Fibroblast of skin of abdomen (primary cell): ENCODE measurements at regions not wholly inside any gene's neighbourhood (a gene's known extent, or its start where the extent isn't known, plus 50 kb on each side); places are given as distances from the start of the nearest gene placed in this dataset.
"Not testable (repeated sequence)": the region's sequence is repeated elsewhere in the genome, so short reads cannot be mapped to it uniquely, and the experiment has no call there.

Experiments used
- DNase-seq: peaks from one replicate; pipeline ENCODE4 v3.0.0-alpha.2; 2013

DNA sequence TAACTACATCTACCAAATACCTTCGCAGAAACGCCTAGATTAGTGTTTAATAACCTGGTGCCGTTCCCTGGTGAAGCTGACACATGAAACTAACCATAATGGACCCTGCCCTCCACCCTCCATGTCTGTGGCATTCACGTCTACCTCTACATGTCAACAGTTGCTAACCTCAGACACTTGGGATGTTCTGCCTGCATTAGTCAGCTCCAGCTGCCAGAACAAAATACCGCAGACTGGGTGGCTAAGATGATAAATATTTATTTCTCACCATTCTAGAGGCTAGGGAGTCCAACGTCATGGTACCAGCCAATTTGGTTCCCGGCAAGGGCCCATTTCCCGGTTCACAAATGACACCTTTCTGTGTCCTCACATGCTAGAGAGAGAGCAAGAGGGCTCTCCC is 118.5 kb upstream of the CHST15 start:
- no peak for DNase-seq

- no peak for DNase-seq
Measured at GRCh38 chr10:124210263-124210662, 116.9 kb upstream of the CHST15 start.

DNA sequence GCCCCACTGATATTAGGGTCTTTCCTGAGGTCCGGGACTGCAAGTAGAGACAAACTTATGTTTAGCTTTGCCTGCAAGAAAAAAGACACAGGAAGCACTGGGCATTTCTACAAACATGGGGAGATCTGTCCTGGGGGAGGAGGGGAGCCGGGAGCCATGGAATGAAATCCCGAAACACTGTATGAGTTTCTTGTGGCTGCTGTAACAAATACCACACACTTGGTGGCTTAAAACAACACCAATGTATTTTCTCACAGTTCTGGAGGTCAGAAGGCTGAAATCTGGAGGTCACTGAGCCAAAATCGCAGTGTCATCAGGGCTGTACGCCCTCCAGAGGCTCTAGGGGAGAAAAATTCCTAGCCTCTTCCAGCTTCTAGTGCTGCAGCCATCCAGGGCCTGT is 114.0 kb upstream of the CHST15 start:
- DNase-seq, result no peak

DNA sequence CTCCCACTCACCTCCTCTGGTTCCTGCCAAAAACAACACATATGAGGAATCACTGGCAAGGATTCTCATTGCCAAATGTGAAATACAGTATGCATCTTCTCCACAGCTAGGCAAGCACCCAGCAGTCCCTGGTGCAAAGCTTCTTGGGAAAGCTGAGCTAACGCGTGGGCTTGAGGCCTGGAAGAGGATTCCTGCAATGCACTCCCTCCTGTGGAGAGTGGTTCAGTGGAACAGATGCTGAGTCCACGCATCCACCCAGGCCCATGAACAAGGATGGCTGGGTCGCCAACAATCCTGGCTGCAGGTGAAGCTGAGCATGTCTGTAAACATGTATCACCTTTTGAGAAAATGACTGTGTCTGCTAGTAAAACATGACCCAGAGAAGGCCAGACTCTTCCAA is 113.2 kb upstream of the CHST15 start:
- no peak for DNase-seq

GRCh38 chr10:124205432-124205831 is 112.0 kb upstream of the CHST15 start:
- DNase-seq, result no peak

GRCh38 chr10:124204726-124205125 is 111.3 kb upstream of the CHST15 start:
- DNase-seq, result no peak

DNA sequence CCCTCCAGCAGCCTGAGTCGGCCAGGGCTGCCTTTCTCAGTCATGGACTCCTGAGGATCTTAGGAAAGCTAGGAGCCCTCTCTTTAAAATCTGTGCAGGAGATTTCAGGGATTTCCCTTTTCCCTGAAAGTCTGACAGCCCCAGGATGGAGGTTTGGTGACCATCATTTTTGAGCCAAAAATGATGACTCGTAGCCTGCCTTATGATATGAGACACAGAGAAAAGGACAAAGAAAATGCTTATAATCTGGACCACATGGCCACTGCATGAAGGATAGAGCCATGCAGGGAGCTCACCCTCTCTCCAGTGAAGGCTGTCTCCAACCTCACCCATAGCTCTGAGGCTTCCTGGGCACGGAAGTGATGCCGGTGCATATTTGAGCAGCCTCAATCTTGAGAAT is 106.6 kb upstream of the CHST15 start:
- DNase-seq, result peak; percentile 29

- DNase-seq, result no peak
Measured at GRCh38 chr10:124198871-124199270, 105.5 kb upstream of the CHST15 start.

DNA sequence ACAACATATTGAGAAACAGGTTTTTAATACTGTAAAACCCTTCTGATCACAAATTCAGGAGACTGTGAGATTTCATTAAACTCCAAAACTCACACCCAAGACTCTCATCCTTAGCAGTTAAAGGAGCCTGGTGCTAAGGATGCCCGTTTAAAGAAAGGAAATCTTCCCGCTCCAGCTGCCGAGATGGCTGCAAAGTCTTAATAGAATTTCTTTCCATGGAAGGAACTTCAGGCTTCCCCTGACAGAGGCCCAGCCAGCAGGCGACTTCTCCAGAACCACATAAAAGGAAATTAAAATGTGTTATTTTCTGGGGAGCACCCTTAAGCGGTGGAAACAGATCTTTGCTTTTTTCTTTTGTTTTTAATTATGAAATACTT is 104.7 kb upstream of the CHST15 start:
- no peak for DNase-seq

DNA sequence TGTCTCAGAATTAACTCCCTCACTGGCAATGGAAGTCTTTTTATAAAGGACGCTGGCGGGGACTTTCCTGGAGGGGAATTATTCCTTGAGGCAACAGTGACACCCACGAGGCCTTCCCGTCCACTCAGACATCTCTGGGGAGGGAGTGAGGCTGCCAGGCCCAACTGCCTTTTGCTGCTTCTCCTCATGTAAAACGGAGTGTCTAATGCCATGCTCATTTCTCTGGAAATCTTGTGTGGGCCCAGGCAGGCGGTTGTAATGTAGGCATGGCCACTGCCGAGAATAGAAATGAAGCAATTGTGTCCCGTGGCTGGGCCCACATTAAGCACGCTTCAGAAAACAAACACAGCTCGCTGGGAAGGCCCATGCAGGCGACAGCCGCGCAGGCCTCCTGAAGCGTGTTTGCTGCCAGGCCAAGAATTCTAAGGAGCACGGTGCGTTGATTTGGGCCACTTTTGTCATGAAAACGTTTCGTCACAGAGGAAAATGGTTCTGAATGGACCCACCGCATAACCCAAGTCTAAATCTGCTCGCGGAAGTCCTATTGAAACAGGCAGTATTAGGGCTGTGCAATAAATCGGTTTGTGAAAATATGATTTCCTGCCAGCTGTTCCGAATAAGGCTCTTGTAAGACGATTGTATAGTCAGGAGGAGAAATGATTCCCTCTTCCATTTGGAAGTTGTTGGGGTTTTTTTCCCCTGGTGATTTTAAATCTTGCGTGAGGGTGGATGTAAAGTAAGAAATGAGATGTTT is 104.2 kb upstream of the CHST15 start:
- DNase-seq, result no peak

GRCh38 chr10:124196659-124197058 is 103.3 kb upstream of the CHST15 start:
- no peak for DNase-seq

DNA sequence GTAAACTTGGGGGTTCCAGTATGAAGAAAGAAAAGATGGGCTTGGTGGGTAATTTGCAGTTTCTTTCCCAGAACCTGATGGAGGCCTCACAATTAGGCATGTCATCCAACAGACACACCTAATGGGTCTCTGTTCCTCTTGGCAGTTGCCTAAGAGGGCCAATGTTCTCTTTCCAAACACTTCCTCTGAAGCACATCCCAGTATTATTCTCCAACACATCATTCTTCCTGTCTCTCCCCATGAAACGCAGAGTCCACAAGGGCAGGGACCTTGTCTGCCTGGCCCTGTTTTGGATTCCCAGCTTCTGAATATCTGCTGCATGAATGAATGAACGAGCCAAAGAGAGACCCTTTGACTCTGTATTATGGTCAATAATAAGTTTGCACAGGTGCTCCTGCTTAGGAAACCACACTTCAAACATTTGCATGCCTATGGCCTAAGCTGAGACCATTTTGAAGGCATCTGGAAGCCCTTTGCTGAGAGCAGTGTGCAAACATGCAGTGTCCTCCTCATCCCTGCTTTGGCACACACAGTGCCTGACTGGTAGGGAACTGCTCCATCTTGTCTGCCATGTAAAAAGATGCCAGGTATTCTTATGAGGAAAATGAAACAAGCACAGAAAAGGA is 100.9 kb upstream of the CHST15 start:
- DNase-seq, result no peak

DNA sequence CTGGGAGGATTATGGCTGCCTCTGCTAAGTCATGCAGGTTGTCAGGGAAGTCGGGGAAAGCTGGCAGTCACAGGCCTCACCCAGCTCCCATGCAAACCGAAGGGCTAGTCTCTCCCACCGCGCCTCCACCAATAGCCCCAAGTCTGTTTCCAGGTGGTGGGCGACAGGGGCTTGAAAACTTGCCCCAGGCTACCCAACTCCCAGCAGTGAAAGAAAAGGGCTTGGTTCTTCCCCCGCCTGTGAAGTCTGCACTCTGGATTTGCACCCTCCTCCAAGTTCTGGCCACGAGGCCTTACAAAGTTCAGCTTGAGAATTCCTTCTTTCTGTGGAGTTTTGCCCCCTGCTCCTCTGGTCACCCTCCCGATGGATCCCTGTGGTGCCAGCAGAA is 99.9 kb upstream of the CHST15 start:
- no peak for DNase-seq

DNA sequence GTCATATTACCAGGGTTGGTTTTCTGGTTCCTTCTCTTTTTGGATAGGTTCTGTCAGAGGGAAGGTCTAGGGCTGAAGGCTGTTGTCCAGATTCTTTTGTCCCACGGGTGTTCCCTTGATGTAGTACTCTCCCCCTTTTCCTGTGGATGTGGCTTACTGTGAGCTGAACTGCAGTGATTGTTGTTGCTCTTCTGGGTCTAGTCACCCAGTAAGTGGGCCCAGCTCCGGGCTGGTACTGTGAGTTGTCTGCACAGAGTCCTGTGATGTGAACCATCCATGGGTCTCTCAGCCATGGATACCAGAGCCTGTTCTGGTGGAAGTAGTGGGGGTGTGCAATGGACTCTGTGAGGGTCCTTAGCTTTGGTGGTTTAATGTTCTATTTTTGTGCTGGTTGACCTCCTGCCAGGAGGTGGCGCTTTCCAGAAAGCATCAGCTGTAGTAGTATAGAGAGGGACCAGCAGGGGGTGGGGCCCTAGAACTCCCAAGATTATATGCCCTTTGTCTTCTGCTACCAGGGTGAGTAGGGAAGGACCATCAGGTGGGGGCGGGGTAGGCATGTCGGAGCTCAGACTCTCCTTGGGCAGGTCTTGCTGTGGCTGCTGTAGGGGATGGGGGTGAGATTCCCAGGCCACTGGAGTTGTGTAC is 99.4 kb upstream of the CHST15 start:
- DNase-seq, result not testable (repeated sequence)

DNA sequence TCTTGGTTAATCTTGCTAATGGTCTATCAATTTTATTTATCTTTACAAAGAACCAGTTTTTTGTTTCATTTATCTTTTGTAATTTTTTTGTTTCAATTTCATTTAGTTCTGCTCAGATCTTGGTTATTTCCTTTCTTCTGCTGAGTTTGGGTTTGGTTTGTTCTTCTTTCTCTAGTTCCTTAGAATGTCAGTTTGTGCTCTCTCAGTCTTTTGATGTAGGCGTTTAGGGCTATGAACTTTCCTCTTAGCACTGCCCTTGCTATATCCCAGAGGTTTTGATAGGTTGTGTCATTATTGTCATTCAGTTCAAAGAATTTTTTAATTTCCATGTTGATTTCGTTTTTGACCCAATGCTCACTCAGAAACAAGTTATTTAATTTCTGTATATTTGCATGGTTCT is 97.1 kb upstream of the CHST15 start:
- not testable (repeated sequence) for DNase-seq

GRCh38 chr10:124186956-124187355 is 93.6 kb upstream of the CHST15 start:
- no peak for DNase-seq

- no peak for DNase-seq
Measured at GRCh38 chr10:124185084-124185483, 91.7 kb upstream of the CHST15 start.

- no peak for DNase-seq
Measured at GRCh38 chr10:124184208-124184830, 90.9 kb upstream of the CHST15 start.

- DNase-seq, result no peak
Measured at GRCh38 chr10:124183617-124184016, 90.2 kb upstream of the CHST15 start.

DNA sequence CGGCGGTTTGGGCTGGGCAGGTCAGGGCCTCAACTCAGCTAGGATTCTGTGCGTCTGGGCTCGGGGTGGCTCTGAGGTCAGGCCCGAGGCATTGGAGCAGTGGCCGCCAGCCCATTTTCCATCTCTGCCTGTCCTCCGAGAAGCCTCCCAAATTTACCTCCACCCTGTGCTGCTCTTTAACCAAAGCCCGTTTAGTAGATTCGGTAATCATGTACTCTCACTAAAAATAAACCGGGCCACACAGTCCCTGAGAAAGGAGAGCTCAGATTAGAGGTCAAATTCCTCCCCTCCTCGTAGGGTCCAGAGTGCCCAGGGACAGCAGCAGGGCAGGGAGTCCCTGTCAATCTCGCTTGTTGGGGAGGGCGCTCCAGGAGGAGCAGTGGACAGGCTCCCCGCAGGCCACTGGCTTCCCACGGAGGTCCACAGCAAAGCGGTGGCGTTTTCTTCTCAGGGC is 88.7 kb upstream of the CHST15 start:
- no peak for DNase-seq

DNA sequence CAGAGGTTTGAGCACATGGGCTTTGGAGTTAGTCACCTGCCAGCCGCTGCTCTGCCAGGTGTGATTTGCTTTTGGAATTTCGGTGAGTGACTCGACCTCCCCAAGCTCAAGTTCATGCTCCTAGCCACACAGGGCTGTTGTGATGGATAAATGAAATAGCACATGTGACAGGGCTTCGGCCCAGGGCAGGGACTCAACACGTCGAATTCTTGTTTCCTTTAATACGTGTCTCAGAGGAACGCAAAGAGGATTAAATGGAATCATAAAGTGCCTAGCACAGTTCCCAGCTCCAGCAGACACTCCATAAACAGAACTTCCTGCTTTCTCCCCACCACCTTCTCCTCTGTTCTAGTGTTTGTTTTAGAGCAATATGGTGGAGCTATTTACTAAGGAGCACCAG is 88.3 kb upstream of the CHST15 start:
- no peak for DNase-seq

GRCh38 chr10:124180947-124181549 is 87.7 kb upstream of the CHST15 start:
- peak; percentile 27 for DNase-seq
